Eye (tissue), 1 donor: ENCODE measurements at regions not wholly inside any gene's neighbourhood (a gene's known extent, or its start where the extent isn't known, plus 50 kb on each side); places are given as distances from the start of the nearest gene placed in this dataset.
"Not testable (repeated sequence)": the region's sequence is repeated elsewhere in the genome, so short reads cannot be mapped to it uniquely, and the experiment has no call there.

Experiments
- DNase-seq: peaks from one replicate; pipeline ENCODE4 v3.0.0-alpha.2; 2015

GRCh38 chr7:35910621-35911020 is 109.8 kb downstream of the SEPTIN7 start:
- not testable (repeated sequence) for DNase-seq

GRCh38 chr7:35913350-35913749 is 112.5 kb downstream of the SEPTIN7 start:
- DNase-seq = not testable (repeated sequence)

GRCh38 chr7:35914214-35914613 is 113.4 kb downstream of the SEPTIN7 start:
- DNase-seq = not testable (repeated sequence)

- not testable (repeated sequence) for DNase-seq
Observed at GRCh38 chr7:35915247-35915955, 114.5 kb downstream of the SEPTIN7 start.

- not testable (repeated sequence) for DNase-seq
Observed at GRCh38 chr7:35918217-35918616, 117.4 kb downstream of the SEPTIN7 start.

- not testable (repeated sequence) for DNase-seq
Observed at GRCh38 chr7:35919607-35920006, 118.8 kb downstream of the SEPTIN7 start.

GRCh38 chr7:35921338-35921737 is 120.5 kb downstream of the SEPTIN7 start:
- not testable (repeated sequence) for DNase-seq

GRCh38 chr7:35924668-35925067 is 123.8 kb downstream of the SEPTIN7 start:
- not testable (repeated sequence) for DNase-seq

- not testable (repeated sequence) for DNase-seq
Observed at GRCh38 chr7:35926966-35927365, 126.1 kb downstream of the SEPTIN7 start.

- not testable (repeated sequence) for DNase-seq
Observed at GRCh38 chr7:35931134-35931533, 130.3 kb downstream of the SEPTIN7 start.

- peak; percentile 16 for DNase-seq
Observed at GRCh38 chr7:35931551-35931950, 130.7 kb downstream of the SEPTIN7 start.

- not testable (repeated sequence) for DNase-seq
Observed at GRCh38 chr7:35940695-35941094, 139.8 kb downstream of the SEPTIN7 start.

- DNase-seq = not testable (repeated sequence)
Observed at GRCh38 chr7:35945621-35946020, 144.8 kb downstream of the SEPTIN7 start.

GRCh38 chr7:35955735-35956134 is 154.9 kb downstream of the SEPTIN7 start:
- DNase-seq = peak; percentile 24

- not testable (repeated sequence) for DNase-seq
Observed at GRCh38 chr7:35956988-35957387, 156.1 kb downstream of the SEPTIN7 start.

- DNase-seq = not testable (repeated sequence)
Observed at GRCh38 chr7:35961260-35961659, 160.4 kb downstream of the SEPTIN7 start.

- not testable (repeated sequence) for DNase-seq
Observed at GRCh38 chr7:35962607-35963006, 161.8 kb downstream of the SEPTIN7 start.

GRCh38 chr7:35967366-35968139 is 166.7 kb downstream of the SEPTIN7 start:
- DNase-seq = no peak

GRCh38 chr7:35968140-35968940 is 167.5 kb downstream of the SEPTIN7 start:
- DNase-seq = no peak

- no peak for DNase-seq
Observed at GRCh38 chr7:35969066-35969465, 168.2 kb downstream of the SEPTIN7 start.

GRCh38 chr7:35970458-35970857 is 169.6 kb downstream of the SEPTIN7 start:
- no peak for DNase-seq

- no peak for DNase-seq
Observed at GRCh38 chr7:35971133-35971891, 170.5 kb downstream of the SEPTIN7 start.
